Activated CD8-positive, alpha-beta memory T cell treated with anti-CD3 and anti-CD28 coated beads, Interleukin-2, amount 10 ng/mL, durations not matched to agents 7 days and 5 days (primary cell): ENCODE measurements at regions not wholly inside any gene's neighbourhood (a gene's known extent, or its start where the extent isn't known, plus 50 kb on each side); places are given as distances from the start of the nearest gene placed in this dataset.
"Not testable (repeated sequence)": the region's sequence is repeated elsewhere in the genome, so short reads cannot be mapped to it uniquely, and the experiment has no call there.

Source experiments
- ATAC-seq: fragments of 150-1000 bp; cut with Tn5 transposase; one replicate; pipeline ENCODE4 v1.10.0; 2021; ENCODE audit warnings: moderate library complexity
- CTCF ChIA-PET: fragments of 350-600 bp; sonication (Branson Sonifier 250); formaldehyde crosslinking; loops from one replicate; lab custom pipeline; 2021; ENCODE audit warnings: antibody characterized with exemption; lab: Charles Lee
- DNase-seq: peaks from one replicate; pipeline ENCODE4 v3.0.0-alpha.2; 2020
- H3K27ac Mint-ChIP-seq: one replicate; pipeline ENCODE4 v1.8.0; 2021; ENCODE audit warnings: mild to moderate bottlenecking, mixed read lengths
- H3K27me3 Mint-ChIP-seq: one replicate; pipeline ENCODE4 v1.8.0; 2021; ENCODE audit warnings: mixed read lengths
- H3K36me3 Mint-ChIP-seq: one replicate; pipeline ENCODE4 v1.8.0; 2021; ENCODE audit warnings: mild to moderate bottlenecking, mixed read lengths
- H3K4me1 Mint-ChIP-seq: one replicate; pipeline ENCODE4 v1.8.0; 2021; ENCODE audit warnings: mixed read lengths
- H3K4me3 Mint-ChIP-seq: one replicate; pipeline ENCODE4 v1.8.0; 2021; ENCODE audit warnings: mild to moderate bottlenecking, moderate library complexity, mixed read lengths
- H3K9me3 Mint-ChIP-seq: one replicate; pipeline ENCODE4 v1.8.0; 2022; ENCODE audit warnings: low read depth, mixed read lengths

DNA sequence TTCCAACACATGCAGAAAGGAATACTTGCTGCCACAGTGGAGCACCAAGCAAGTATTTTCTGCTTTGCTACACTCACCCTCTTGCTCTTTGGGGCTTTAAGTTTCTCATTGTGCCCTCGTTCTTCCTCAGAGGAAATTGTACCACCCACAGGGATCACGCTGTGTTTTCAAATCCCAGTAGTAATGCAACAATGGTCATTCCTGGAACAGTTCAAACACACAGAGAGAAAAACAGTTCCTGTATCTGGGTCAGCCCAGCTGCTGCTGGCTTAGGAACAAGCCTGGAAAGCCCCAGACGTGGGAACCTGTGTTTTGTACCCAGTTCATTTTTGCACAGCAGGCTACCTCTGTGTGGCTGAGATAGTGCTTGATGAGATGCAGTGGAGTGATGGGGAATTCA lies 907.8 kb downstream of the STPG2 start:
- Mint-ChIP-seq H3K9me3 (peaks cover 8% of the 10 kb centered on the region), H3K4me1 (no peaks in the 10 kb centered on the region), H3K4me3 (no peak overlapping the region), H3K36me3 (no peaks in the 10 kb centered on the region), H3K27me3 (no peaks in the 10 kb centered on the region), H3K27ac (no peak overlapping the region)
- DNase-seq (no peak), ATAC-seq (no peak)
- CTCF ChIA-PET, result no interaction called here

DNA sequence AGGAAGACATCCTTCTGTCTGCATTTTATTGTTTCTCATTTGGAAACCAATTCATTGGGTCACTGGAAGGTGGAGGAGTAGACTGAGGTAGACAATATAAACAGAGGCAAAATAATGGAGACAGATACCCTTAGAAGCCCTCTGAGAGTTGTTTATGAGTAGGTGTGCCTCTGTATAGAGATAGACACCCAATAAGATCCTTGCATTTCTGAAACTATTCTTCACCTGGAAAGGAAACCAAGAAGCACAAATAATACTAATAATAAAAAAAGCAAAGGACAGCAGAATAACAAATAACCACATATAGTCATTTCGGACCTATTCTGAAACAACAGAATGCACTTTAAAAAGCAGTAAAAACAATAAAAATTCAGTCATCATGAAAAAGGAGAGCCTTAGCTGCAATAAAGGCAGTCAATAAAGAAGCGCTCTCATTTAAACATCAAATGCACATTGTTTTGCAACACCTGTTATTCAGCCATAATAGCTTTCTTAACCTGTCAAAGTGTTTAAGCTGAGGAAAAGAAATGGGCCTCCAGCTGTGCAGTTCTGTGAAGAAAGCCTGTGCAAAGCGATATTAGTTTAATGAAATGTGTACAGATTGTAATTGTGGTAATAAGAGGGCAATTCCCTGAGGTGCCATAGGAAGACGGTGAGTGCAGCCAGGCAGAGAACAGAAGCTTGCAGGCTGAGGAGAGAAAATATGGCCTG lies 904.2 kb downstream of the STPG2 start:
- DNase-seq (no peak), ATAC-seq (no peak)
- no peak overlapping the region for H3K27ac Mint-ChIP-seq
- H3K4me1 Mint-ChIP-seq, result no peaks in the 10 kb centered on the region
- CTCF ChIA-PET, result no interaction called here
- H3K36me3 Mint-ChIP-seq, result no peaks in the 10 kb centered on the region
- H3K27me3 Mint-ChIP-seq, result no peaks in the 10 kb centered on the region
- H3K4me3 Mint-ChIP-seq, result no peak overlapping the region
- H3K9me3 Mint-ChIP-seq, result peaks cover 8% of the 10 kb centered on the region

DNA sequence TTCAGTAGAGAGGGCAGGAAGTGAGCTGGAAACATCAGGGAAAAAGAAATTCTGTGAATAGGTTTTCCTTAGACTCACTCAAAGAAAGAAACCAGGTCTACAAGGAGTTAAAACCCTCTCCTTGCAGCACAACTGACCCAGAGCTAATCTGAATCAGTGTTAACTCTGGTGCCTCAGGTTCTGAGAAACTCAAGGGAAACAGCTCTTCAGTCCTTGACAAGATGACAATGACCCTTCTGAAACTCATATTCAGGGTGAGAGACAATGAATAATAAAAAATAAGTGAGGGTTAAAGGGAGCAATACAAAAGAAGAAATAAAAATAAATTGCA lies 903.6 kb downstream of the STPG2 start:
- DNase-seq, result no peak
- ATAC-seq, result no peak
- H3K4me1 Mint-ChIP-seq, result no peaks in the 10 kb centered on the region
- CTCF ChIA-PET, result no interaction called here
- peaks cover 8% of the 10 kb centered on the region for H3K9me3 Mint-ChIP-seq
- no peak overlapping the region for H3K4me3 Mint-ChIP-seq
- no peaks in the 10 kb centered on the region for H3K27me3 Mint-ChIP-seq
- no peaks in the 10 kb centered on the region for H3K36me3 Mint-ChIP-seq
- H3K27ac Mint-ChIP-seq, result no peak overlapping the region

GRCh38 chr4:97252615-97253154 lies 890.6 kb downstream of the STPG2 start:
- ATAC-seq (no peak), DNase-seq (no peak)
- Mint-ChIP-seq H3K36me3 (no peaks in the 10 kb centered on the region), H3K4me3 (no peak overlapping the region), H3K27ac (no peak overlapping the region), H3K27me3 (no peaks in the 10 kb centered on the region), H3K9me3 (peaks cover 2% of the 10 kb centered on the region), H3K4me1 (no peaks in the 10 kb centered on the region)
- CTCF ChIA-PET, result no interaction called here

DNA sequence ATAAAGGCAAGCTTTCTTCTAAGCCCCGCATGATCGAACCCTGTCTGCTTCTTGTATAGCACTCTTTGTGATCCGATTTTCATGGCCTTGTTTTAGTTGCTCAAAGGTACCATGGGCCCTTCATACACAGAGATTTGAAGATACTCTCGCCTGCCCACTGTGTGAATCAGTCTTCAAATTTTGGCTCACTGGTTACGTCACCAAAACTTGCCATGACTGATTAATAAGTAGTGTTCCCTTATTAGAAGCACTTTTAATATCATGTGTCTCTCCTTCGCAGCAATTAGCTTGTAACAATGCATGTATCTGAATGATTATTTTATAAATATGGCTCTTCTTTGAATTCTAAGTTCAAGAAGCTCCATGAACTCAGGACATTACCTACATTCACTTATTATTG lies 880.5 kb downstream of the STPG2 start:
- Mint-ChIP-seq H3K4me1 (no peaks in the 10 kb centered on the region), H3K36me3 (no peaks in the 10 kb centered on the region), H3K27me3 (no peaks in the 10 kb centered on the region), H3K4me3 (no peak overlapping the region), H3K27ac (no peak overlapping the region), H3K9me3 (peaks cover 5% of the 10 kb centered on the region)
- DNase-seq, result no peak
- CTCF ChIA-PET, result no interaction called here
- no peak for ATAC-seq

DNA sequence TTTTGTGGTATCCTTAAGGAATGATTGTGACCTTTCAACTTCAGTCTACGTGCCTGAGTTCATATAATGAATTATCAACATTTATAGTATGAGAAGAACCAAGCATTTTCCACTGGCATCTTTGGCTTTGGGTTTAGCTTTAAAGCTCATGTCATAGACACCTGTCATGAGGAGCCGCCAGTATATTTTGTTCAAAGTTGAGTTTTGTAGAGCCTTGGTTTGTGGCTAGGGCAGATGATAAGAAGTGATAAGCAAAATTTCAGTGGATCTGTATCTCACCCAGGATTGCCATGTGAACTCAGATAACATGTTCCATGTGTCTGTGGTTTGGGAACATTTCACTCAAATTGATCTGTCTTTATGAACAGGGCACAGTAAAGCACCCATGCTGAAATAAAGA lies 873.2 kb downstream of the STPG2 start:
- H3K4me1 Mint-ChIP-seq, result no peaks in the 10 kb centered on the region
- no peak for DNase-seq
- CTCF ChIA-PET, result no interaction called here

GRCh38 chr4:97279391-97279790 lies 863.9 kb downstream of the STPG2 start:
- no peaks in the 10 kb centered on the region for H3K27me3 Mint-ChIP-seq
- H3K9me3 Mint-ChIP-seq, result peaks cover 6% of the 10 kb centered on the region
- H3K27ac Mint-ChIP-seq, result no peak overlapping the region
- H3K36me3 Mint-ChIP-seq, result no peaks in the 10 kb centered on the region
- ATAC-seq (no peak), DNase-seq (no peak)
- H3K4me3 Mint-ChIP-seq, result no peak overlapping the region
- CTCF ChIA-PET, result no interaction called here
- H3K4me1 Mint-ChIP-seq, result no peaks in the 10 kb centered on the region

More for the DNA sequence above, 873.2 kb downstream of the STPG2 start:
- H3K4me3 Mint-ChIP-seq, result no peak overlapping the region
- no peak for ATAC-seq
- no peaks in the 10 kb centered on the region for H3K27me3 Mint-ChIP-seq
- no peak overlapping the region for H3K27ac Mint-ChIP-seq
- H3K36me3 Mint-ChIP-seq, result no peaks in the 10 kb centered on the region
- no peaks in the 10 kb centered on the region for H3K9me3 Mint-ChIP-seq

DNA sequence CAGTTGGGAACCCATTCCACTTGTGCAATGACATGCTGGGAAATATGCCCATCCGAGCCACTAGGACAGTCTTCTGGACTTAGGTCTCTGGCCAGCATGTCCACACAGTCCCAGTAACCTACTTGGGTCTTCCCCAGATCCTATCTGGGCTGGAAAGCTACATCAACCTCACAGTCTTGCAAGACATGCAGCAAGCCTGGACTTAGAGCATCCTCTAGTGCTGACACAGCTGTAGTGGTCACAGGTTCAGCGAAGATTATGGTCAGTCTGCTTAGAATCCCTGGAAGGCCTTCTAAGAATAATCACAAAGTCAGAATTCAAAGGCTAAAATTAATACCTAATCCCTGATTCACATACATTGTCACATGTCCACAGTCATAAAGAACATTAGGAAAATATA lies 842.7 kb downstream of the STPG2 start:
- CTCF ChIA-PET, result no interaction called here
- ATAC-seq, result no peak
- no peak for DNase-seq

GRCh38 chr4:97305351-97305750 lies 837.9 kb downstream of the STPG2 start:
- Mint-ChIP-seq H3K27ac (no peak overlapping the region), H3K9me3 (peaks cover 8% of the 10 kb centered on the region), H3K27me3 (no peaks in the 10 kb centered on the region), H3K4me1 (no peaks in the 10 kb centered on the region), H3K36me3 (no peaks in the 10 kb centered on the region), H3K4me3 (no peak overlapping the region)
- DNase-seq, result no peak
- ATAC-seq, result no peak
- CTCF ChIA-PET, result no interaction called here

More for the DNA sequence above, 842.7 kb downstream of the STPG2 start:
- Mint-ChIP-seq H3K4me3 (no peak overlapping the region), H3K4me1 (no peaks in the 10 kb centered on the region), H3K9me3 (peaks cover 9% of the 10 kb centered on the region), H3K27me3 (no peaks in the 10 kb centered on the region), H3K27ac (no peak overlapping the region), H3K36me3 (no peaks in the 10 kb centered on the region)

DNA sequence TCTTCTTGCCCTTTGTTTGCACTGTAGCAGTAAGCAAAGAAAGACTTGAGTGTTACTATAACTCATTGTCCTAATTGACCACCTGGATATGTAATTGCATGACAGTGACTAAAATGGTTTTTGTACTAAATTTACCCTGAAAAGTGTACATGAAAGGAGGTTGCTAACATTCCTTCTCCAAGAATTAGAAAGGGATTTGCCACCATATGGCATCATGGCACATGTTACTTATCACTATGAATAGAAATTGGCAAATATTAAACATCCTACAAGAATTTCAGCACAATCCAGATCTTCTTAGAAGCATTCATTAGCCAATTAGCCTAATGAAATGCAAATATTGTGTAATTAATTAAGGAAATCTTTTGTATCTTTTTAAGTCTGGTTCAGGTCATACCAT lies 834.2 kb downstream of the STPG2 start:
- Mint-ChIP-seq H3K27ac (no peak overlapping the region), H3K4me3 (no peak overlapping the region), H3K9me3 (peaks cover 2% of the 10 kb centered on the region), H3K27me3 (no peaks in the 10 kb centered on the region), H3K4me1 (no peaks in the 10 kb centered on the region), H3K36me3 (no peaks in the 10 kb centered on the region)
- no peak for DNase-seq
- CTCF ChIA-PET, result no interaction called here
- ATAC-seq, result no peak

GRCh38 chr4:97317201-97317600 lies 826.1 kb downstream of the STPG2 start:
- Mint-ChIP-seq H3K36me3 (no peaks in the 10 kb centered on the region), H3K9me3 (peaks cover 8% of the 10 kb centered on the region), H3K27ac (no peak overlapping the region), H3K27me3 (no peaks in the 10 kb centered on the region), H3K4me3 (no peak overlapping the region), H3K4me1 (no peaks in the 10 kb centered on the region)
- ATAC-seq (no peak), DNase-seq (no peak)
- CTCF ChIA-PET, result no interaction called here

DNA sequence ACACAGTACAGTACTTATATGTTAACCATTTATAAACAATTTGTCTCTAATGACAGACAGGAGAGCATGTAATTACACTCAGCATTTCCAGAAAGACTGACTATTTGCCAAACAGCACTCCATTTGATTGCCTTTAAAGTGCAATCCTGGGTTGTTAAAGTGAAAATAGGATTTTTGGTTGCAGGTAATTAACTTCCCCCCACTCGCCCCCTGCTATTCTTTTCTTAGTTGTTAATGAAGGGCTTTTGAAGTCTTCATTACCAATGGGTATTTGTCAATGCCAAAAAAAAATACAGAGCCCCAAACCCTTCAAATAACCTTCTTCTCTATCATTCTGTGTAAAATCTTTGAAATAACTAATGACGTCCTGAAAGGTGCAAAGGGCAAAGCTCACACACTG lies 825.6 kb downstream of the STPG2 start:
- DNase-seq (no peak), ATAC-seq (no peak)
- H3K4me3 Mint-ChIP-seq, result no peak overlapping the region
- CTCF ChIA-PET, result no interaction called here
- no peaks in the 10 kb centered on the region for H3K4me1 Mint-ChIP-seq
- H3K27ac Mint-ChIP-seq, result no peak overlapping the region
- no peaks in the 10 kb centered on the region for H3K36me3 Mint-ChIP-seq
- H3K27me3 Mint-ChIP-seq, result no peaks in the 10 kb centered on the region
- H3K9me3 Mint-ChIP-seq, result peaks cover 8% of the 10 kb centered on the region

GRCh38 chr4:97325751-97326150 lies 817.5 kb downstream of the STPG2 start:
- H3K27ac Mint-ChIP-seq, H3K9me3 Mint-ChIP-seq, H3K4me3 Mint-ChIP-seq, H3K27me3 Mint-ChIP-seq, CTCF ChIA-PET, DNase-seq, H3K36me3 Mint-ChIP-seq, H3K4me1 Mint-ChIP-seq, ATAC-seq: not testable (repeated sequence)

DNA sequence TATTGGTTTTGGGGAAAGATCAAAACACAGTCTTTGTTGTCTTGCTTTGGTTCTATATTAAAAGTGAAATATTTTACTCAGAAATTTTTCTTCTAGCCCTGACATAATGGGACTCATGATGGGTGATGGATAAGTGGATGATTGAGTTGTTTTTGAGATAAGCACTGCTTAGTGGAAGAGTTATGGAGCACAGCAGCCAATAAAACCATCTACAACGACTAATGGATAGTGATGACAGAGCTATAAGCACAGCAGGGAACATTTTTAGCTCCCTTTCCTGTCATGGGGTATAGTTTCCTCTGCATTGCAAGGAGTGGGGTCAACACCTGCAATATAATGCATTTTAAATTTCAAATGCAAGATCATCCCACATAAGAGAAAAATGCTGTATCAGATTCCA lies 812.4 kb downstream of the STPG2 start:
- no peaks in the 10 kb centered on the region for H3K4me1 Mint-ChIP-seq
- no peaks in the 10 kb centered on the region for H3K36me3 Mint-ChIP-seq
- H3K4me3 Mint-ChIP-seq, result no peak overlapping the region
- DNase-seq, result no peak
- ATAC-seq, result no peak
- H3K27ac Mint-ChIP-seq, result no peak overlapping the region
- CTCF ChIA-PET, result no interaction called here
- peaks cover 3% of the 10 kb centered on the region for H3K9me3 Mint-ChIP-seq
- H3K27me3 Mint-ChIP-seq, result no peaks in the 10 kb centered on the region

DNA sequence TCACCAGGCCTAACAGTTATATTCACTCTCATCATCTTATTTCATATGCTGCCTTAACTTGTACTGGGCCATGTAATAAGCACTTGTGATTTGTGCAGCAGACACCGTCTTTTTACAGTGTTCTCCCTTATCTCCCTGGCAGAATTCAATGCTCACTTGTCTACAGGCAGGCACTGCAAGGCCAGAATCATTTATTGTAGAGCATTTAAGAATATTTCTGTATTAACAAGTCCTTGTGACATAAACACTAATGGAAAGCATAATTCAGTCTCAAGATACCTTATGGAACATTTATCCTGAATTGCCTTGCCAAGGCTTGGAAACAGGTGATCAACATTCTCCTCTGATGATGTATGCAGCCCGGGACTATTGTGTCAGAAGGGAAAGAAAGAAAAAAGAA lies 808.9 kb downstream of the STPG2 start:
- DNase-seq (no peak), ATAC-seq (no peak)
- no peaks in the 10 kb centered on the region for H3K4me1 Mint-ChIP-seq
- no peaks in the 10 kb centered on the region for H3K36me3 Mint-ChIP-seq
- no peak overlapping the region for H3K27ac Mint-ChIP-seq
- peaks cover 9% of the 10 kb centered on the region for H3K9me3 Mint-ChIP-seq
- no peak overlapping the region for H3K4me3 Mint-ChIP-seq
- CTCF ChIA-PET, result no interaction called here
- H3K27me3 Mint-ChIP-seq, result no peaks in the 10 kb centered on the region
